ENCODE measurements at regions not wholly inside any gene's neighbourhood (a gene's known extent, or its start where the extent isn't known, plus 50 kb on each side); places are given as distances from the start of the nearest gene placed in this dataset.

- Histone ChIP-seq H3K27me3 (peaks cover 16% of the 10 kb centered on the region), H3K4me1 (no peaks in the 10 kb centered on the region), H3K27ac (no peak overlapping the region), H3K36me3 (no peaks in the 10 kb centered on the region), H3K4me3 (no peak overlapping the region), H3K9me3 (no peaks in the 10 kb centered on the region)
- WGBS, 2 donors (ENCODE audit: low coverage in 1 of 2), result 18 to 60% methylated on average over 3 to 4 of the region's 11 CpGs
- ATAC-seq, result no peak
- TF ChIP-seq CTCF (IDR thresholded peaks at IDR 0.05) (no peak), POLR2AphosphoS5 (IDR thresholded peaks at IDR 0.05) (no peak), POLR2A (IDR thresholded peaks at IDR 0.05) (no peak), EP300 (IDR thresholded peaks at IDR 0.05) (no peak)
Observed at GRCh38 chr16:17538927-17539326, 68.2 kb upstream of the XYLT1 start.

- Histone ChIP-seq H3K9me3 (peaks cover 0 to 12% (median 0%) of the 10 kb centered on the region in 3 donors), H3K27ac (no peak overlapping the region), H3K4me1 (no peaks in the 10 kb centered on the region), H3K27me3 (peaks cover 11% of the 10 kb centered on the region), H3K4me3 (no peak overlapping the region), H3K36me3 (no peaks in the 10 kb centered on the region)
- TF ChIP-seq CTCF (IDR thresholded peaks at IDR 0.05) (no peak), POLR2A (IDR thresholded peaks at IDR 0.05) (no peak), EP300 (IDR thresholded peaks at IDR 0.05) (no peak), POLR2AphosphoS5 (IDR thresholded peaks at IDR 0.05) (no peak)
- no peak for ATAC-seq
- WGBS, 2 donors (ENCODE audit: low coverage in 1 of 2), result 65 to 83% methylated on average over 2 to 7 of the region's 8 CpGs
Observed at GRCh38 chr16:17532338-17532995, 61.7 kb upstream of the XYLT1 start.

GRCh38 chr16:17529982-17530760 is 59.4 kb upstream of the XYLT1 start:
- Histone ChIP-seq H3K27me3 (peaks cover 5% of the 10 kb centered on the region), H3K4me1 (no peaks in the 10 kb centered on the region), H3K27ac (no peak overlapping the region), H3K9me3 (peaks cover 0 to 12% (median 0%) of the 10 kb centered on the region in 3 donors), H3K4me3 (no peak overlapping the region), H3K36me3 (no peaks in the 10 kb centered on the region)
- no peak for TF ChIP-seq CTCF (IDR thresholded peaks at IDR 0.05)
- TF ChIP-seq POLR2AphosphoS5 (IDR thresholded peaks at IDR 0.05), result no peak
- TF ChIP-seq EP300 (IDR thresholded peaks at IDR 0.05), result no peak
- TF ChIP-seq POLR2A (IDR thresholded peaks at IDR 0.05), result no peak
- no peak for ATAC-seq
- WGBS, 2 donors (ENCODE audit: low coverage in 1 of 2), result 70 to 75% methylated on average over 4 to 6 of the region's 6 CpGs

GRCh38 chr16:17526956-17527937 is 56.5 kb upstream of the XYLT1 start:
- TF ChIP-seq EP300 (IDR thresholded peaks at IDR 0.05), result no peak
- no peak for TF ChIP-seq POLR2A (IDR thresholded peaks at IDR 0.05)
- no peak for TF ChIP-seq CTCF (IDR thresholded peaks at IDR 0.05)
- TF ChIP-seq POLR2AphosphoS5 (IDR thresholded peaks at IDR 0.05), result no peak
- Histone ChIP-seq H3K4me3 (no peak overlapping the region), H3K4me1 (no peaks in the 10 kb centered on the region), H3K36me3 (no peaks in the 10 kb centered on the region), H3K9me3 (peaks cover 0 to 12% (median 0%) of the 10 kb centered on the region in 3 donors), H3K27me3 (no peaks in the 10 kb centered on the region), H3K27ac (no peak overlapping the region)
- WGBS, 2 donors (ENCODE audit: low coverage in 1 of 2), result 82 to 93% methylated on average over 4 of the region's 4 CpGs
- no peak for ATAC-seq

Measured in gastroesophageal sphincter (tissue), 4 donors.